Hematopoietic multipotent progenitor cell treated with erythropoietin and hydrocortisone succinate and interleukin-3 and kit ligand, for 8 days (in vitro differentiated cells): ENCODE measurements at regions not wholly inside any gene's neighbourhood (a gene's known extent, or its start where the extent isn't known, plus 50 kb on each side); places are given as distances from the start of the nearest gene placed in this dataset.

Experiments
- DNase-seq: peaks from one replicate; pipeline ENCODE4 v3.0.0-alpha.2; 2015

DNA sequence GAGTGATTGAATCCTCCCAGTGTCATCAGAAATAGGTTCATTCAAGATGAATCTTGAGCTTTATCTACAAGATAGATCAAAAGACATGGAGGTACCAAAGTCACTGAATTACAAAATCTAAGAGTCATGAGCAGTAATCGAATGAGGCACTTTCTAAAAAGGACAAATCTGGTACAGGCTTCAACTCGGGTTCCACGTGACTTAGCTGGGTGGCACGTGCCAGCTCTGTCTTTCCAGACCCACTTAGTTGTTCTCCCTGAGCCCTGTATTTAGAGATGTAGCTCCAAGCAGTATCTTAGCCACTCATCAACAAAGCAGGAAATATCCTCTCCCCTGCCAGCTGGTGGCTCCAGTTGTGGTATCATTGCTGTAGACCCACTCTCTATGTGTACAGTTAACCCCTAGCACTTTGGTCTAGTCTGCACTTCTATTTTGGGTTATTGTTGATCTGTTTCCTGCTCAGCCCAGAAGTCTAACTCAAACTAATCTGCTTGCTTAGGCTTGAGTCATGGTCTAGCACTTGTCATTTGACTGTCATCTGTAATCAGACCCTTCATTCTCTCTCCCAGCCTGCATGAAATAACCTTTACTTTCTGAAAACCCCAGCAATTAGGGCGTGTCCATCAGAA lies 528.7 kb downstream of the ETS1 start:
- no peak for DNase-seq

DNA sequence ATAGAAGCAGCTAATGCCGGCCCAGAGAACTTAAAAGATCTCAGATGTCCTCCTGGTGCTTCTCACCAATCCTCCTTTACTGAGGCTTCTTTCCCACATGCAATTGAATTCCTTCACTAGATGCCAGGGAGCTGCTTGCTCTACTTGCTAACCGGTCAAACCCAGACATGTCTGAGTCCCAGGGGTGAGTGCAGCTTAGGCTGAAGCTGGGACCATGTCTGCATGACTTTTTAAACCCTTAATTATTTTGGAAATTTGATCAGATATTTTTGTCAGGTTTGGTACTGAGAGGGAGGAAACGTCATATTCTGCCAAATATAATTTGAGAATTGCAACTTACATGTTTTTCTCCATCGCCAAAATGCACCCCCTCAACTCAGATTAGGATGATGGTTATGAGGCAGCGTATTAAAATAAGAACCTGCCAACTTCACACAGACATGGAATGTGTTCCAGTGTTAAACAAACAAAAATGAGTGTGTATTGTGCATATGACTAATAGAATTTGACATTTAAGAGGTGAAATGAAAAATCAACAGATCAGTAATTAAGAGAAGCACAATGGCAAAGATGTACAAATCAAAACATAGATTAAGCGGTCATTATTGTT lies 529.5 kb downstream of the ETS1 start:
- DNase-seq, result no peak

DNA sequence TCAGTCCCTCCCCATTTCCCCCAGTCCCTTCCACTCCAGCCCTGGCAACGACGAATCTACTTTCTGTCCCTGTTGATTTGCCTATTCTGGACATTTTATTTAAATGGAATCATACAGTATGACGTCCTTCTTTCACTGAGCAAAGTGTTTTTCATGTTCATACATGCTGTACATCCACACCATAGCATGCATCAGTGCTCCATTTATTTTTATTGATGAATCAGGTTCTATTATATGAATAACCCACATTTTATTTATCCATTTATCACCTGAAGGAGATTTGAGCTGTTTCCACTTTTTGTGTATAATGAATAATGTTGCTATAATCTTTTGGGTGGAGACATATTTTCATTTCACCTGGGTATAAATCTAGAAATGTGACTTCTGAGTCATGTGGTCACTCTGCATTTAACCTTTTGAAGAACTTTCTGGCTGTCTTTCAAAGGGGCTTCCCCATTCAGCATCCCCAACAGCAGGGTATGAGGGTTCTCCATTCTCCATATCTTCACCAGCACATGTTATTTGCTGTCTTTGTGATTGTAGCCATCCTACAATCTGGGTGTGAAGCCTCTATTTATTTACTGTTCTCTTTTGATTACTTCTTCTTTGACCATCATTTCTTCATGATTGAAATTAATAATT lies 531.7 kb downstream of the ETS1 start:
- no peak for DNase-seq

DNA sequence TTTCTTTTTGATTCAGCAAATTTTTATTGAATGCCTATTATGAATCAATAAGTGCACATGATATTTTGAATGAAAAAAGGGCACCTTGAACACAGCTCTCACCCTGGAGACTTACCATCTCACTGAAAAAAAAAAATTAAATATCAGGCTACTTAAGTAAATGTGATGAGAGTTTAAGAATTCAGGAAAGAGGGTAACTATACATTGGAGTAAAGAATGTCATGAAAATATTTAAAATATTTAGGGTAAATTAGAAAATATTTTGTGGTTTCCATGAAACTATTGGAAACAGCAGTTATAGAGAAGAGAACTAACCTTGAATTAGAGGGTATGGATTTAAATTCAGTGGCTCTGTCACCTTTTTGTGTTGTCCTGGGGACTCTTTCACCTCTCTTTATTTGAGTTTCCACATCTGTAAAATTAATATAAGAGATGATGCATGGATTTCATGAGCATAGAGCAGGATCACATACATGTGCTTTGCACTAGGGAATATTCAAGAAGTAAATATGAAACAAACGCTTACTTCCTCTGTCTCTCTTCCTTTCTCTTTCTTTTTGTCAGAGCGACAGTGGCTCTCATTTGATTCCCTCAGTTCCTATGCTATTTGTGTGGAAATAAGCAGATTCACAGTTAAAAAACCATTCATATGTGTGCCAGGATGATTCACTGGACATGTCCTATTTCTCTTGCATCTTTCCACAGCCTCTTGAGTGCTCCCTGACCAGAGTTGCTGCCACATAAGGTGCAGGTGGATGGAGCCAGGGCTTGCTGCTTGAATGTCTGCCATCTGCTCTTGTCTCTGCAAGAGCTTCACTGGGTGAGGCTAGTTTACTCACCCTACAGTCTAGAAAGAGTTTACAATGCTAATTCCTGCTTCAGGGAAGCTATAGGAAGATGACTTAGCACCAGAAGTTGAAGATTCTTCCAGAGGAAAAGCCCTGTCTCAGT lies 533.1 kb downstream of the ETS1 start:
- no peak for DNase-seq

DNA sequence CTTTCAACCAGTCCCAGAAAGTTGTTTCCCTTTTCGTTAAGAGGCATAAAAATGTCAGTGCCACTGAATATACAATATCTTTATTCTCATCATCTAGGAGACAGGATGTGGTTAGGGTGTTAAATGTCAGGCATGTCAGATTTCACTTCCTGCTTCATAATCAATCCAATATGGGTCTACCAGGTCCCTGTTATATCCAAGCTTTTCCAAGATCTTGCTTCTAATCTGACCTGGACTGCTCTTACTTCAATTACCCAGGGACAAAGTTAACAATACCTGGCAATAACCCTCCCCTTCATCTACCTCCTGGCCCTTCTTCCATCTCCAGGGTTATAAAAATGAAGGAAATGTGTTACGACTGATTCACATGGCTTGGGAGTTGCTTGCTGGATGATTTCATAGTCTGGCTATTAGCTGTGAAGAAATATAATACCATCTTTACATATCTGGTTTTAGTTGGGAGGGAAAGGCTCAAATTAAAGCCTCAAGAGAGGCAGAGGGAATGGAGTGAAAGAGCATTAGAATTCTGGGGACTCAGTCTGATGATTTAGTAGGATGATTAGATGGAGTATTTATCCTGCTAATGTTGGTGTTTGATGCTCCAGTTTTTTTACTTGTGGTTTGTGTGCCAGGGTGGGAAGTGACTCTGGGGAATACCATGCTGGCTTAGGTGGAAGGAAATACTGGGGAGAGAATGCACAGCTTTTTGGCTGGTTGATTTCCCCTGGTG lies 534.3 kb downstream of the ETS1 start:
- peak; percentile 9 for DNase-seq

DNA sequence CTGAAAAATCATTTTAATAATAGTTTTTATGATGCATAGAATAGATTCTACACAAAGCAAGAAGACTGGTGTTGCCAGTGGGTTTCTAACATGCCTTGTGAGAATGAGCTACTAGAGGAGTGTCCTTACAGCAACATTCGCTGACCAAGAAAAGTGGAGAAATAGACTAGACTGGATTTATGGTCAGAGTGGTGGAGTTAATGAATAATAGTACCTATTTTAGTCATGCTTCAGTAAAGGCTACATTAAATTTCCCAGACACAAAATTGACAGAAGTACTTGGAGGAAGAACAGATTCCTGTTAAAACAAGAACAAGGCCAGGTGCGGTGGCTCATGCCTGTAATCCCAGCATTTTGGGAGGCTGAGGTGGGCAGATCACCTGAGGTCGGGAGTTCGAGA lies 539.2 kb downstream of the ETS1 start:
- DNase-seq, result no peak

DNA sequence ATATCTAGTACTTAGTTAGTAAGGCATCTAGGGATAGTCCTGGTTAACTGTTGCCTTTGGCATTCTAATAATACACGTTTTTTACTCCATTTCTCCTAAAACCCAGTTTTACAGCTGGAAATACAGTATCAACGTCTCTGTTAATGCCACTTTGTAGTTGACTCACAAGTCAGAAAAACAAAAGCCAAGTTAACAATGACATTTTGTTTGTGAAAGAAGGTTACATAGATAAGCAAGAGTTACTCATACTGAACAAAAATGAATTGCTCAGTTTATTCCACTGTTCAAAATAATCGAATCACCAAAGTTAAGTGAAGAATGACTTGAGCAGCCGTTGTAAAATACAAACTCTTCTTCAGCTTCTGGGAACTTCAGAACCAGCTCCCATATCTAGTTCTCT lies 540.3 kb downstream of the ETS1 start:
- DNase-seq, result no peak

DNA sequence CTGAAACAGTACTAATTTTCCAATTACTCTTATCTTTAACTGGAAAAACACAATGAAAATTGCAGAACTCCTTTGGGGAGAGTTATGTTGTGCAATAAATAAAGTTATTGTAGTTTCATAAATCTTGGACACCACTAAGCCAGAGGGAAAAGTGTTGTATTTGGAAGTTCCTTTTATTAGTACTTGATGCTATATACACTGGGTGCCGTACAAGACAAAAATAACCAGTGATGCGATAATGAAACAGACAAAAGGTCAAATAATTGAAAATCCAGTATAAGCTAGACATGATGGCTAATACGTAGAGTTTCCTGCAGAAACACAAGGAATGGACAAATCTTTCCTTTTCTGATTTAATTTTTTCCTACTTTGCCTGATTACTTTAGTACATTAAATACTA lies 541.1 kb downstream of the ETS1 start:
- DNase-seq, result no peak

DNA sequence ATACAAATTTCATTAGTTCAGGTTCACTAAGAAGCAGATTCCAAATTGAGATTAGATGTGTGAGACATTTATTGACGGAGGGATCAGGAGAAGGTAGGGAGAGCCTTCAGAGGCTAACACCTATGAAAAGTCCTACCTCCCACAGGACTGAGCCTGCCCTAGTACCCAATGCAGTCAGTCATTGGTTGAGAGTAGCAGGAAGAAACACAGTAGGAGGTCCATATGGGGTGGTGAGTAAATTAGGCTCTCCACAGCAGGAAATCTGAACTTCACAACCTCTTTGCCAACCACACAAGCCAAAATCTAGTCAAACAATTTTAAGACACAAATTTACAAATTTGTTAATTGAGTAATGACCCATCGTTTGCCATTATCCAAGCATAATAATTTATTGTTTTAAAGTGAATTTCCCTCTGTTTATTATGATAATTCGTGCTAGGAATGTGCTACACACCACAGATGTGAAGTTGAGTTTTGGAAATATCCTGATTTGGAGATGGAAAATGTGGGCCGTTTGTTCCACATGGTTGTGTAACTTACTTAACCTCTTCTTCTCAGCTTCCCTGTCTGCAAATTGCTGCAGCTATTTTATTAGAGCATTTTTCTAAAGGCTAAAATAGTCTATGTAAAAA lies 542.1 kb downstream of the ETS1 start:
- DNase-seq, result no peak

DNA sequence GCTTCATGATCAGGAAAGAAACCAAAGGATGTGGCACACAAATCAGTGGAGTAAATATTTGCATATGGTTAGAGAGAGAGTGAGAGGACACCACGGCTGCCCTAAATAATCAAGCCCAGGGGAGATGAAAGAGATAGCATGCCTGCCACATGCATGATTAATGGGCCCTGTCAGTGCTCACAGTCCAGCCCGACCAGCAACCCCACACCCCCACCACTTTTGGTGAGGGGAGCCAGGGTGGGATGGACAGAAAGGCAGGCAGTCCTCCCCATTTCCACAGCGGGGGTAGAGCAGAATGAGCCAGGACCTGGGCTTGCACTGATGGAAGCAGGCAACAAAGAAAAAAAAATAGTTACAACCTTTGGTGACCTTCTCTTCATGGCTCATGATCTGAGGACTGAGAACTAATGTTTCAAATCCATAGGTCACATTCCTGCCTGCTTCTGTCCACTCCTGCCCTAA lies 545.0 kb downstream of the ETS1 start:
- no peak for DNase-seq

DNA sequence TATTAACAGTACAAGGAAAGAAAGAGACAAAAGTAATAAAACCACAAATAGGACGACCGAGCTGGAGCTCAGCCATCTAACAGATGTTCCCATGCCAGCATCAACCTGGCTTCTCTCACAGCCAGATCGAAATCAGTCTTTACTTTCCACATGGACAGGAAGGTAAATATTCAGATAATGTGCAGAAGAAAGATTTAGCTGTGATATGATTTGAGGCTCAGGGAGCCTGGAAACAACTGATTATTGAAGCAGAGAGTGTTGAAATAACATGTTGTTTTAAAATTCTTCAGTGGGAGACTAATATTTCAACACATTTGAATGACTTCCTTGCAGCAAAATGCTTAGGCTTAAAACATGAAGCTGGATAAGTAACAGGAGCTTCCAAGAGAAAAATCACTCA lies 546.8 kb downstream of the ETS1 start:
- no peak for DNase-seq

DNA sequence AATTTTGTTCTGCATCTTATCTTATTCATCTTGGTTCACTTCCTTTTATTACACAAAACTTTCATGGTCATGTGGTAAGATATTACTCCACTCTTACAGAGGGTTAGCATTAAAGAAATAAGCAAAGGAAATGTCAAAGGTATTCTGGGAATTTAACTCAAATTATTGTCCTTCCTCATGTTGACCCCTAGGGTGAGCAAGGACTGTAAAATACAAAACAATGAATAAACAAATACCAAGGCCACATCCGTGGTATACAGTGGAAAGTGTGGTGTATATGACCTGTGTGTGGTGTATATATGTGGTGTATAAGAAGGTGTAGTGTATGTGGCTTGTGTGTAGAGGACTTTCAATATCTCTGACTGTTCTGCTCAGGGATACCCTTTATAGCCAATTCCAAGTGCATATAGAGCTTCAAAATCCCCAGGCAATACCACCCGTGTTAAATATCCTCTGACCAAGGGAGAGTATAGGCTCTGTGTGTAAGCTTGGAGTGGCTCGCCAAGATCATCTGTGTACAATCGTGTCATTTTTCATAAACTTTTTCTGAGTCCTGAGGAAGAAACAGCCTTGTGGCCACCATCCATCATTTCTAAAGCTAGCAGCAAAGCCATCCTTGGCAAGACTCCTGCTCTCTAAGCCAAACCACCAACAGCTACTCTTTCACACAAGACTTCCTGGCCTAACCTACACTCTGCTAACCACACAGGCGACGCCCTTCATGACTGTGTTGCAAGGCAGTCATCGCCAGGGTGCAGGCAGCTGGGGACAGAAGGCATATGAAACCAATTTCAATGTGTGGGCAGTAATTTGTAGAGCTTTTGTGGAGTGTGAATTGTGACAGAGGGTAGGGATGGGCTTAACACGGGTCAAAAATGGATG lies 548.0 kb downstream of the ETS1 start:
- DNase-seq, result peak; percentile 86

DNA sequence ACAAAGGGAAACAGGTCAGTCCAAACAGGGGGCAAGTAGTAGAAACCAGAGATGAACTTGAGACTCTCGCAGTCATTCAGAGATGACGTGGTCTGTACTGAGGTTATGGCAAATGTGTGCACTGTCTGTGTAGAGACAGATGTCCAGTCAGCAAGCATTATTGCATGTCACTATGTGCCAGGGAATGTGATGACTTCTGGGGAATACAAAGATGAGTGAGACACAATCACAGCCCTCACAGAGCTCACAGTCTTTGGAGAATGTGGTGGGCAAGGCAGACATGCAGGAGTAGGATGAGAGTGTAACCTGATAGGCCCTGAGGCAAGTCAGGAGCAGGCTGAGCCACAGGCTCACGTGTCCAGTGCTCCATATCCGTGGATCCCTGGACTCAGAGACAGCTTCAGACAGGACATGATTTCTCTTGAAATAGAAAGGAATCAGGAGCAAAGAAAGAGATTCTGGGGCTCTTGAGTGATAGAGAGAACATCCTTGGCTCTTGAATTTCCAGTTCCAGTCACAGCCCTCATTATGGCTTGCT lies 550.7 kb downstream of the ETS1 start:
- no peak for DNase-seq

DNA sequence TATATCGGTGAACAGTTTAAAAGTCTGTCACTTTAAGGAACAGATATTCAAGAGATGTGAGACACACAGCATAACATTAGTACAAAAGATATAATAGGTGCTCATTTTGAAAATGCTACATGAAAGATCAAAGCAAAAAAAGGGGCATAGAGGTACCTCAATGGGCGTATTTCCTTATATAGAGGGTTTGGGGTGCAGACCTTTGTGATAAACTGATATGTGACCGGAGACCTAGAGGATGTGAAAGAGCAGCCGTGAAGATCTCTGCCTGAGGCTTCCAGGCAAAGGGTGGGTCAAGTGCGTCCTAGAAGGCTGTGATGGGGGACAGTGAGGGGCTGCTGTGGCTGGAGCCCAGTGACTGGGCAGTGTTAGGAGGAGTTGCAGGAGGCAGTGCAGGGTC lies 551.4 kb downstream of the ETS1 start:
- DNase-seq, result no peak

DNA sequence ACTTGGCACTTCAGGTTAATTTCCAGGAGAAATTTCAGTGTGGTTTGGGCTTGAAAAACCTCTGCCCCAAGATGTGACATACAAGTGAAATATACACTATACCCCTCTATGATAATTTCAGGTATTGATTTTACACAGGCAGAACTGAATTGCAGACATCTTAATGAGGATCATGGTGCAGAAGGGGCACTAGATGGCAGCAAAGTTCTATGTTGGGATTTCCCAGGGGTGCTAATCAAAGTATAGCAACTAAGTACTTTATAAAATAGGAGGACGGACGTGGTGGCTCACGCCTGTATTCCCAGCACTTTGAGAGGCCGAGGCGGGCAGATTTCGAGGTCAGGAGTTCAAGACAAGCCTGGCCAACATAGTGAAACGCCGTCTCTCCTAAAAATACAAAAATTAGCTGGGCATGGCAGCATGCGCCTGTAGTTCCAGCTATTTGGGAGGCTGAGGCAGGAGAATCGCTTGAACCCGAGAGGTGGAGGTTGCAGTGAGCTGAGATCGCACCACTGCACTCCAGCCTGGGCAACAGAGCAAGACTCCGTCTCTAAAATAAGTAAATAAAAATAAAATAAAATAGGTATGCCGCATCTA lies 555.7 kb downstream of the ETS1 start:
- peak; percentile 71 for DNase-seq

DNA sequence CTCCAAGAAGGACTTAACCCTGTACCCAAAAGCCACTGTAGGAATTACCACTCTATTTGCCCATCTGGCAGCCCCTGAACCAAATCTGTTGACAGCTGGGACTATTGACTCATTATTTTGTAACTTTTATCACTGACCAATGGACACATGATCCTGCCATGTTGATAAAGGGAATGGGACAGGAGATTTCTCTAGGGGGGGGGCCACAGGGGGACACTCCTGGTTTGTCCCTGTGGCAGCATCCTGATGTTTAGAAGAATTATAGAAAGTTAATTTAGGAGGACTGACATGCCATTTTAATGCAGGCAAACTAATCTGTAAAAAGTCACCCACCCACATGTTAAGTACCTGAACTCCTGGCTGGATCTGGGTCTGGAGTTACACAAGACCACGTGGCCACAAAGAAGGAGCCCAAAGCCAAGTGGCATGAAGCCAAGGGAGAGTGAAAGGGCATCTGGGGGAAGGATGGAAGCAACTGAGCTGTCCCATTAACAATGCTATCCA lies 558.1 kb downstream of the ETS1 start:
- no peak for DNase-seq

DNA sequence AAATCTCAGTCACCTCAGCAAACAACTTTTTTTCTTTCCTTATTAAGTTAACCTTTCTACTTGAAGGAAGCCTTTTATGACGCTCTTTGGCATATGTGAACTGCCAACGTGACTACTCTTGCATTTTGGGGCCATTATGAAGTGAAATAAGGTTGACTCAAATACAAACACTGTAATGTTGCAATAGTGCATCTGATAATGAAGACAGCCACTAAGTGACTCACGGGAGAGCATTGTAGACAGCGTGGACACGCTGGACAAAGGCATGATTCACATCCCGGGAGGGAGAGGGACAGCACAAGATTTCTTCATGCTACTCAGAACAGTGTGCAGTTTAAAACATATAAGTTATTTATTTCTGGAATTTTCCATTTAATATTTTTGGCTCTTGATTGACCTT lies 560.8 kb downstream of the ETS1 start:
- DNase-seq, result no peak

DNA sequence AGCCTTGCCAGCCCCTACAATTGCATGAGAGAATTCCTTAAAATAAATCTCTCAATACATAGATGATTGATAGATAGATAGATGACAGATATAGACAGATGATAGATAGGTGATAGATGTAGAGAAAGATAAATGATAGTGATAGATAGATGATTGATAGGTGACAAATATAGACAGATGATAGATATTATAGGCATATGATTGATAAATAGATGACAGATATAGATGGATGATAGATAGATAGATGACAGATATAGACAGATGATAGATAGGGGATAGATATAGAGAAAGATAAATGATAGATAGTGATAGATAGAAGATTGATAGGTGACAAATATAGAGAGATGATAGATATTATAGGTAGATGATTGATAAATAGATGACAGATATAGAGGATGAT lies 564.6 kb downstream of the ETS1 start:
- DNase-seq, result no peak

DNA sequence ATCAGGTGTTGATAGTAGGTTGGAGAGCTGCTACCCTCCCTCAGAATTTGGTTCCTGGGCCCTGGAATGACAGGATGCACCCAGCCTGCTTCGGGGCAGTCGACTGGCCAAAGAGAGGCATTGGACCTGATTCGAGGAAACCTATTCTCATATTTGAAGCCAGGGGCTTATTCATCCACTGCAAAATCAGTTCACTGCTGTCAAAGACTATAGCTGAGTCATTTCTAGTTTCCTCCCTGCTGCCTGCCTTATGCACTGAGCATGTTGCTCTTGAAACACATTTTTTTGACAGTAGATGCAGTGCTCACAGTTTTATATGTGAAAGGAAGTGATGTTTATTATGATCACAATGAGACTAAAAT lies 565.4 kb downstream of the ETS1 start:
- no peak for DNase-seq

DNA sequence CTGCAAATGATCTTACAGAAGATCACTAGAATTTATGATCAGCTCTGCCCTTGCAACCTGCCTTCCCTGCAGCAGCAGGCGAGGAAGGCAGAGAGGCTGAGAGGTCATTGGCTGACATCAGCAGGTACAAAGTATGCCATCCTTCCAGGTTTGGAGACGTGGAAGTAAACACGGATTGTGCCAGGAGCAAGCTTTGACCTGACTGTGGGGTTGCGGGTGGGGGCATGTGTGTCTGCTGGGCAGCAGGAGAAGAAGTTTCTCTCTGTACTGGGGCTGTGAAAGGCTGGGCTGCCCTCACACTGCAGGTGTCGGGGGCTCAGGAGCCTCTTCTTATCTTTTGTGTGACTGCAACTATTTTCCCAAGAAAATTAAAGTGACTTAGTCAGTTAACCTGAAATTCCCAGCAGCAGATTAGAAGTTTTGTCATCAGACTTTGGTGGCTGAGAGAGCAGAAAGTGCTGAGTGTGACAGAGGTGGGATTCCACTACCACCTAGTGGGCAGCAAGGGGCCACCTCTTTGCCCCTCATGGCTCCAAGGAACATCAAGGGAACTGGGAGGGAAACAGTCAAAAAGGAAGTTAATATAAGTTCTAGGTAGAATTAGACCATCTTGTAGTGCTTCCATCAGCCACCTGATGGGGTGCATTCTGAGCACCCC lies 565.9 kb downstream of the ETS1 start:
- DNase-seq, result no peak
